Esophagus squamous epithelium (tissue), 4 donors: ENCODE measurements at regions not wholly inside any gene's neighbourhood (a gene's known extent, or its start where the extent isn't known, plus 50 kb on each side); places are given as distances from the start of the nearest gene placed in this dataset.
"Not testable (repeated sequence)": the region's sequence is repeated elsewhere in the genome, so short reads cannot be mapped to it uniquely, and the experiment has no call there.

Experiments
- POLR2A ChIP-seq, 4 donors: fragments of 450-650 bp; IDR thresholded peaks; one replicate each; pipeline ENCODE4 v1.6.1; 2017; ENCODE audit warnings: antibody characterized with exemption in 4 of 4, mild to moderate bottlenecking in 4 of 4, moderate library complexity in 3 of 4
- TF ChIP-seq, protein P1 (sequence below), 6 experiments: fragments of 450-650 bp in 4 of 6; fragments of 200-600 bp in 2 of 6; sonication (generic) in 2 of 6; IDR thresholded peaks; one replicate each; pipeline ENCODE4 v1.5.1; 2016 to 2019; ENCODE audit warnings: antibody characterized with exemption in 6 of 6, mild to moderate bottlenecking in 4 of 6, moderate library complexity in 4 of 6

DNA sequence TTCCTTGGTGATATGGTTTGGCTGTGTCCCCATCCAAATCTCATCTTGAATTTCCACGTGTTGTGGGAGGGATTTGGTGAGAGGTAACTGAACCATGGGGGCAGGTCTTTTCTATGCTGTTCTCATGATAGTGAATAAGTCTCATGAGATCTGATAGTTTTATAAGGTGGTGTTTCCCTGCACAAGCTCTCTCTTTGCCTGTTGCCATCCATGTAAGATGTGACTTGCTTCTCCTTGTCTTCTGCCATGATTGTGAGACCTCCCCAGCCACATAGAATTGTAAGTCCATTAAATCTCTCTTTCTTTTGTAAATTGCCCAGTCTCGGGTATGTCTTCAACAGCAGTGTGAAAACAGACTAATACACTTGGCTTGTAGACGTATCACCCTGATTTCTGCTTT, 351.7 kb downstream of the DHRSX start:
- TF ChIP-seq, protein P1, sequence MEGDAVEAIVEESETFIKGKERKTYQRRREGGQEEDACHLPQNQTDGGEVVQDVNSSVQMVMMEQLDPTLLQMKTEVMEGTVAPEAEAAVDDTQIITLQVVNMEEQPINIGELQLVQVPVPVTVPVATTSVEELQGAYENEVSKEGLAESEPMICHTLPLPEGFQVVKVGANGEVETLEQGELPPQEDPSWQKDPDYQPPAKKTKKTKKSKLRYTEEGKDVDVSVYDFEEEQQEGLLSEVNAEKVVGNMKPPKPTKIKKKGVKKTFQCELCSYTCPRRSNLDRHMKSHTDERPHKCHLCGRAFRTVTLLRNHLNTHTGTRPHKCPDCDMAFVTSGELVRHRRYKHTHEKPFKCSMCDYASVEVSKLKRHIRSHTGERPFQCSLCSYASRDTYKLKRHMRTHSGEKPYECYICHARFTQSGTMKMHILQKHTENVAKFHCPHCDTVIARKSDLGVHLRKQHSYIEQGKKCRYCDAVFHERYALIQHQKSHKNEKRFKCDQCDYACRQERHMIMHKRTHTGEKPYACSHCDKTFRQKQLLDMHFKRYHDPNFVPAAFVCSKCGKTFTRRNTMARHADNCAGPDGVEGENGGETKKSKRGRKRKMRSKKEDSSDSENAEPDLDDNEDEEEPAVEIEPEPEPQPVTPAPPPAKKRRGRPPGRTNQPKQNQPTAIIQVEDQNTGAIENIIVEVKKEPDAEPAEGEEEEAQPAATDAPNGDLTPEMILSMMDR (IDR thresholded peaks at IDR 0.05): not testable (repeated sequence)
- not testable (repeated sequence) for TF ChIP-seq POLR2A (IDR thresholded peaks at IDR 0.05)
